ENCODE measurements at regions not wholly inside any gene's neighbourhood (a gene's known extent, or its start where the extent isn't known, plus 50 kb on each side); places are given as distances from the start of the nearest gene placed in this dataset.
"Not testable (repeated sequence)": the region's sequence is repeated elsewhere in the genome, so short reads cannot be mapped to it uniquely, and the experiment has no call there.

DNA sequence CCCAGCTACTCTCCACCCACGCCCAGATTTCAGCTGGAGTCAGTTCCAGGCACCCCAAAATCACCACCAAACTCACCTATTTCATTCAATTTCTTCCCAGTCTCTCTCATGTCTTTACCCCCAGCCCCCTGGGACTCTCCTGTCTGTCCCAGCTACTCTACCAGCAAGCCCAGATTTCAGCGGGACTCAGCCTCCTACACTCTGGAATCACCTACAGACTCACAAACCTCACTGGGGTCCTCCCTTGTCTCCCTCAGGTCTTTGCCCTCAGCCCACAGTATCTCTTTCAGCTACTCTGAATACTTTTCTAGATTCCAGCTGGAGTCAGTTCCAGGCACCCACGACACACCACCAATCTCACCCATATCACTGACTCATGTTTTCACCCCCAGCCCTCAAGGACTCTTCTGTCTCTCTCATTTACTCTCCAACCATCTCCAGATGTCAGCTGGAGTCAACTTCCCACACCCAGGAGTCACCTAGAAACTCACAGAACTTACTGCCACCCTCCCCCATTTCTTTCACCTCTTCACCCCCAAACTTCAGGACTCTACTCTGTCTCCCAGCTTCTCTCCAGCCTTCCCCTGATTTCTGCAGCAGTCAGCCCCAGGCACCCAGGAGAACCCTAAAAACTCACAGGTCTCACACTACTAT is 1529.3 kb upstream of the TPTE start:
- DNase-seq (ENCODE audit: low read depth in 2 of 2), result peak in 1 of 2 donors; percentile 29
- TF ChIP-seq, protein P1, sequence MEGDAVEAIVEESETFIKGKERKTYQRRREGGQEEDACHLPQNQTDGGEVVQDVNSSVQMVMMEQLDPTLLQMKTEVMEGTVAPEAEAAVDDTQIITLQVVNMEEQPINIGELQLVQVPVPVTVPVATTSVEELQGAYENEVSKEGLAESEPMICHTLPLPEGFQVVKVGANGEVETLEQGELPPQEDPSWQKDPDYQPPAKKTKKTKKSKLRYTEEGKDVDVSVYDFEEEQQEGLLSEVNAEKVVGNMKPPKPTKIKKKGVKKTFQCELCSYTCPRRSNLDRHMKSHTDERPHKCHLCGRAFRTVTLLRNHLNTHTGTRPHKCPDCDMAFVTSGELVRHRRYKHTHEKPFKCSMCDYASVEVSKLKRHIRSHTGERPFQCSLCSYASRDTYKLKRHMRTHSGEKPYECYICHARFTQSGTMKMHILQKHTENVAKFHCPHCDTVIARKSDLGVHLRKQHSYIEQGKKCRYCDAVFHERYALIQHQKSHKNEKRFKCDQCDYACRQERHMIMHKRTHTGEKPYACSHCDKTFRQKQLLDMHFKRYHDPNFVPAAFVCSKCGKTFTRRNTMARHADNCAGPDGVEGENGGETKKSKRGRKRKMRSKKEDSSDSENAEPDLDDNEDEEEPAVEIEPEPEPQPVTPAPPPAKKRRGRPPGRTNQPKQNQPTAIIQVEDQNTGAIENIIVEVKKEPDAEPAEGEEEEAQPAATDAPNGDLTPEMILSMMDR (IDR thresholded peaks at IDR 0.05; ENCODE audit: low read depth, low read length), result no peak
- no peak overlapping the region for H3K4me3 ChIP-seq (replicated peaks in 1 of 2; ENCODE audit: low read depth in 2 of 2, low read length in 2 of 2)

DNA sequence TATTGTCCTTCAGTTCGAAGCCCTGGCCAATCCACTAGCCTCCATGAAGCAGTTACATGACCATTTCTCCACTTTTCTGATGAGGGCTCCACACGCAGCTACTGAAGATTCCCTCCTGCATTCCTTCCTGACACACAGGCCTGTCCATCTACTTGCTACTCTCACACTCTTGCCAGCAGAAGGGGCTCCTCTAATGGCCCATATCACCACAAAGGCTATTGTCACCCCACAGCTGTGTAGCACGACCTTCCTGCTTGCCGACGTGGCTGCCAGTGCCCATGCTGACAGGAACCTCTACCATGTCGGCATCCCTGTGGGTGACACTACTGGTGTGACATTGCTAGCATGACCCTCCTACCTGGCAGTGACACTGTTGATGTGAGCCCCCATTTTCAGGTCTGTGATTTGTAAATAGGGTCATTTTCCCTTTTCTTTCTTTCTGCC is 1528.6 kb upstream of the TPTE start:
- peak in 1 of 2 donors; percentile 31 for DNase-seq (ENCODE audit: low read depth in 2 of 2)
- TF ChIP-seq, protein P1 (IDR thresholded peaks at IDR 0.05; ENCODE audit: low read depth, low read length), result no peak
- H3K4me3 ChIP-seq (replicated peaks in 1 of 2; ENCODE audit: low read depth in 2 of 2, low read length in 2 of 2), result no peak overlapping the region

DNA sequence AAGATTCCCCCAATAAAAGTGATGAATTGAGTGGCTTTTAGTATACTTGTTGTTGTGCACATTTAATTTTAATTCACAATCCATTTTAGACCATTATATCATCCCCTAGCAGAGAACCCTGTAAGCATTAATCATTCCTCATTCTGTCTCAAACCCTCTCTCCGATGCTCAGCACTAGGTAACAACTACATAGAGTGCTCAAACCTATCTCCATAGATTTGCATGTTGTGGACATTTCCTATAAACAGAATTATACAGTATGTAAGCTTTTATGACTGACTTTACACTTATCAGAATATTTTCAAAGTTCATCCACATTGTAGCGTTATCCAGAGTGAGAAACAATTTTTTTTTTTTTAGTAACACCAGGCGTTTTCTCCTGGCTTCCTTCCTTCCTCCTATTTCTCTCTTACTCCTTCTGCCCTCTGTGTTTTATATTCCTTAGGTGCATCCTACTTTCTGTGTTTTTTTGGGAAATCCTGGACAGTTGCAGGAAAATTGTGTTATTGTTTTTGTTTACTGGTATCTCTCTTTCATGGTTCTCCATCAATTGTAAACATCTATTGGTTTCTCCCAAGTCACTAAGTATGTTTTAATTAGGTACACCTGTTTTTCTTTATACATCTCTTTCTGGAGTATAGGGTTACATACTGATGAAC is 1528.0 kb upstream of the TPTE start:
- no peak for DNase-seq (ENCODE audit: low read depth in 2 of 2)
- TF ChIP-seq, protein P1 (IDR thresholded peaks at IDR 0.05; ENCODE audit: low read depth, low read length), result no peak
- H3K4me3 ChIP-seq (replicated peaks in 1 of 2; ENCODE audit: low read depth in 2 of 2, low read length in 2 of 2), result no peak overlapping the region

DNA sequence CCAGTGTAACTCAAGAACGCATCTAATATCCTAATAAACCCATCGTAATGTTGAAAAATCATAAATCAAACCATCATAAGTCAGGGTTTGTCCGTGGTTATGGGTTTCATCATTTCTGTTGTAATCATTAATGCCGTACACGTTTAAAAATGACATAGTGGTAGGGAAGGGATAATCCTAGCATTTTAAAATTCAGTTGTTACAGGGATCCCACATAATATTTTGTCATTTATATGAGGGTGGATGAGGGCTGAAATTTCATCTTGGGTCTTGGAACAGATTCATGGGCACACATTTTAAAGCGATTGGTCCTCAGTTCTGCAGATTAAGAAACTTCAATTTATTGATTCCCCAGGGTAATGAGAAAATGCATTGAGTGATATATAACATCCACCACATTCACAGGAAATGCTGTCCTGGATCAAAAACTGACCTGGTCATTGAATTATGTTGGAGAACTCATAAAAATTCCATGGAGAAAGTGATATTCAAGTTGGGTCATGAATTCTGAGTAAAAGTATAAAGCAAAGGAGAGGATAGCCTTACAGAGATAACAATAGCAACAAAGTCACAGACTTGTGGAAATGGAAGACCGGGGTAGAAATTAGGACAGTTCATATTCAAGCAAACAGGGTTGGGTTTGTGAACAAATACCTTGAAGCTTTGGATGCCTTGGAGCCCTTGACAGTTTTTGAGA is 1527.3 kb upstream of the TPTE start:
- TF ChIP-seq, protein P1 (IDR thresholded peaks at IDR 0.05; ENCODE audit: low read depth, low read length), result no peak
- H3K4me3 ChIP-seq (replicated peaks in 1 of 2; ENCODE audit: low read depth in 2 of 2, low read length in 2 of 2), result no peak overlapping the region
- DNase-seq (ENCODE audit: low read depth in 2 of 2), result no peak

DNA sequence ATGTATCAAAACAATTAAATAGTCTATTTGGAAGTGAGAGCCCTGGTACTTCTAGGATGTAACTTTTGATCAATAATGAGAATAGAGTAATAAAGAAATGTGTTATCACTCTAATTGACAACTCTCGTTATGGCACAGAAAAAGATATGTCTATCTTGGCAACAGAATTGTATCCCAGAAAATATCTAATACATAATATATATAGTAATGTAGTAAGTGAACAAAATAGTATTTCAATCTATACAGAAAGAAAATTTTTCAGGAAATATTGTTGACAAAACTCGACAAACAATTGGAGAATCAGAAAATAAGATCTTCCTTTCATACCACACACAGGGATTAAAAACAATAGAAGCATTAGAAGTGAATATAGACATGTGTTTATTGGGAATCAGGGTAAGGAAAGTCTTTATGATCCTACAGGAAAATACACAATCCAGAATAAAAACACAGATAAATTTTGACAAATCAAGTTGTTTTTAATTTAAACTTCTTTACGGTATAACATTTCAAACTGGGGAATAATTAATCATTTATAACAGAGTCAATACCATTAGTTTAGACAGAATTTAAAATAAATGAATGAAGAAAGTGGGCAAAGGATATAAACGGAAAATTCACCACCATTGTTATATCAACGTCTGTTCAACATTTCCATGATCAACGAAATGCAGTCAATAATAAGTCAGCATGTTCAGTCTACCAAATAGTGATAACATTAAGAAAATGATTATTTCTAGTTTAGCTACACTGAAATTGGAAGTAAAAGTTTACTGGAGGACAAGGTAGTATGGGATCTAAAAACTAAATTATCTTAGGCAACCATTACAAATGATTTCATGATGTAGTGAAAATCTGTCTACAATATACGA is 1526.5 kb upstream of the TPTE start:
- no peak overlapping the region for H3K4me3 ChIP-seq (replicated peaks in 1 of 2; ENCODE audit: low read depth in 2 of 2, low read length in 2 of 2)
- TF ChIP-seq, protein P1 (IDR thresholded peaks at IDR 0.05; ENCODE audit: low read depth, low read length), result no peak
- no peak for DNase-seq (ENCODE audit: low read depth in 2 of 2)

DNA sequence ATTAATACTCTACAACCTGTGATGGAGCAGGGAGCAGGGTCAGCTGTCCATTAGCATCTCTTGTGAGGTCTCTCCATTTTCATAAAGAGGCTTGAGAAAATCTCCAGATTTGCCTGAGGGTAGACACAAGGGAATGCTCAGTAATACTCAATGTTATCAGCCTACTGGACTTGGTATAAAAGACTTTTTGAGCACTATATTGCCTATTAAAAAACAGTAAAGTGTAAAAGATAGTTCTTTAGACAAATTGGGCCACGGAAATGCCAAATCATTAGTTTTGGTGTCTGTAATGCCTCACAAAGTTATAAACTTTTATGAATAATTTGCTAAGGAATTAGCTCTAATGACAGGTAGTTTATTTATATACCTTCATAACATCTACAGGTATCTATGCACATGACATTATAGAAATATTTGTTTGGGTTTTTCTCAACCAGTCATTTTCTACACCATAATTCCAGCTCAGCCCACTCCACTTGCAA is 1524.9 kb upstream of the TPTE start:
- H3K4me3 ChIP-seq (replicated peaks in 1 of 2; ENCODE audit: low read depth in 2 of 2, low read length in 2 of 2); DNase-seq (ENCODE audit: low read depth in 2 of 2): not testable (repeated sequence)

All from cardiac fibroblast (primary cell).